DOHH2 (cell line): ENCODE measurements at regions not wholly inside any gene's neighbourhood (a gene's known extent, or its start where the extent isn't known, plus 50 kb on each side); places are given as distances from the start of the nearest gene placed in this dataset.

ENCODE experiments used
- EZH2phosphoT487 ChIP-seq: fragments of 200-600 bp; sonication (generic); IDR thresholded peaks from 2 replicates; pipeline ENCODE4 v1.6.1; 2017; ENCODE audit warnings: borderline replicate concordance, mild to moderate bottlenecking, antibody characterized with exemption, low read length, moderate library complexity, mixed read lengths
- TF ChIP-seq, protein P1 (sequence below): fragments of 200-600 bp; sonication (generic); IDR thresholded peaks from one replicate; pipeline ENCODE4 v1.5.1; 2014; ENCODE audit warnings: antibody characterized with exemption, mild to moderate bottlenecking, low read depth, low read length; ENCODE audit not compliant: poor library complexity, severe bottlenecking

- TF ChIP-seq, protein P1, sequence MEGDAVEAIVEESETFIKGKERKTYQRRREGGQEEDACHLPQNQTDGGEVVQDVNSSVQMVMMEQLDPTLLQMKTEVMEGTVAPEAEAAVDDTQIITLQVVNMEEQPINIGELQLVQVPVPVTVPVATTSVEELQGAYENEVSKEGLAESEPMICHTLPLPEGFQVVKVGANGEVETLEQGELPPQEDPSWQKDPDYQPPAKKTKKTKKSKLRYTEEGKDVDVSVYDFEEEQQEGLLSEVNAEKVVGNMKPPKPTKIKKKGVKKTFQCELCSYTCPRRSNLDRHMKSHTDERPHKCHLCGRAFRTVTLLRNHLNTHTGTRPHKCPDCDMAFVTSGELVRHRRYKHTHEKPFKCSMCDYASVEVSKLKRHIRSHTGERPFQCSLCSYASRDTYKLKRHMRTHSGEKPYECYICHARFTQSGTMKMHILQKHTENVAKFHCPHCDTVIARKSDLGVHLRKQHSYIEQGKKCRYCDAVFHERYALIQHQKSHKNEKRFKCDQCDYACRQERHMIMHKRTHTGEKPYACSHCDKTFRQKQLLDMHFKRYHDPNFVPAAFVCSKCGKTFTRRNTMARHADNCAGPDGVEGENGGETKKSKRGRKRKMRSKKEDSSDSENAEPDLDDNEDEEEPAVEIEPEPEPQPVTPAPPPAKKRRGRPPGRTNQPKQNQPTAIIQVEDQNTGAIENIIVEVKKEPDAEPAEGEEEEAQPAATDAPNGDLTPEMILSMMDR: no peak
- no peak for TF ChIP-seq EZH2phosphoT487
Measured at GRCh38 chr2:228796386-228796785, 474.7 kb downstream of the PID1 start.
